CD4-positive, alpha-beta T cell (primary cell): ENCODE measurements at regions not wholly inside any gene's neighbourhood (a gene's known extent, or its start where the extent isn't known, plus 50 kb on each side); places are given as distances from the start of the nearest gene placed in this dataset.

Source experiments
- ATAC-seq: fragments of 200-7000 bp; cut with Tn5 transposase; one replicate; pipeline ENCODE4 v1.10.0; 2022; ENCODE audit warnings: mild to moderate bottlenecking; ENCODE audit not compliant: poor library complexity
- CTCF ChIA-PET: fragments of 350-600 bp; sonication (Branson Sonifier 250); formaldehyde crosslinking; loops from one replicate; lab custom pipeline; 2021; ENCODE audit warnings: antibody characterized with exemption, inconsistent platforms; lab: Charles Lee
- POLR2A ChIA-PET: fragments of 350-600 bp; sonication (Branson Sonifier 250); formaldehyde crosslinking; loops from one replicate; lab custom pipeline; 2021; ENCODE audit warnings: antibody characterized with exemption, inconsistent platforms; lab: Charles Lee
- DNase-seq, 14 experiments: peaks; one replicate each; pipeline ENCODE4 v3.0.0-alpha.2; 2013 to 2020; ENCODE audit warnings: mixed read lengths in 2 of 14
- H3K27ac ChIP-seq, 2 donors: one replicate each; pipeline versions ENCODE4 v1.5.1 to v1.7.0; 2013; ENCODE audit warnings: low read length in 2 of 2, low read depth in 1 of 2, mild to moderate bottlenecking in 1 of 2
- H3K27me3 ChIP-seq, 2 experiments: 1 replicate in 1 of 2; 2 replicates in 1 of 2; pipeline versions ENCODE4 v1.6.1 to v1.7.0; 2013; ENCODE audit warnings: low read length in 2 of 2, control low read depth in 1 of 2, mild to moderate bottlenecking in 1 of 2, moderate library complexity in 1 of 2; ENCODE audit not compliant: insufficient read depth in 2 of 2, control insufficient read depth in 1 of 2
- H3K36me3 ChIP-seq: one replicate; pipeline ENCODE4 v1.6.1; 2013; ENCODE audit warnings: low read length, control low read depth; ENCODE audit not compliant: insufficient read depth
- H3K4me1 ChIP-seq: one replicate; pipeline ENCODE4 v1.6.1; 2013; ENCODE audit warnings: low read length, control low read depth; ENCODE audit not compliant: insufficient read depth
- H3K4me3 ChIP-seq: one replicate; pipeline ENCODE4 v1.5.1; 2013; ENCODE audit warnings: mild to moderate bottlenecking, low read length, moderate library complexity
- H3K9me3 ChIP-seq, 2 experiments: 1 replicate in 1 of 2; 2 replicates in 1 of 2; pipeline versions ENCODE4 v1.6.1 to v1.7.0; 2013; ENCODE audit warnings: low read length in 2 of 2, mild to moderate bottlenecking in 2 of 2, control low read depth in 1 of 2, moderate library complexity in 1 of 2; ENCODE audit not compliant: control insufficient read depth in 1 of 2, insufficient read depth in 1 of 2
- H3K27ac Mint-ChIP-seq: one replicate; pipeline ENCODE4 v1.8.0; 2020; ENCODE audit warnings: mixed read lengths
- H3K27me3 Mint-ChIP-seq: one replicate; pipeline ENCODE4 v1.8.0; 2021; ENCODE audit warnings: mixed read lengths
- H3K36me3 Mint-ChIP-seq: one replicate; pipeline ENCODE4 v1.8.0; 2021; ENCODE audit warnings: low read depth, mixed read lengths
- H3K4me1 Mint-ChIP-seq: one replicate; pipeline ENCODE4 v1.8.0; 2021; ENCODE audit warnings: low read depth, mixed read lengths
- H3K4me3 Mint-ChIP-seq: one replicate; pipeline ENCODE4 v1.8.0; 2020; ENCODE audit warnings: mild to moderate bottlenecking, mixed read lengths
- H3K9me3 Mint-ChIP-seq: one replicate; pipeline ENCODE4 v1.8.0; 2020; ENCODE audit warnings: mixed read lengths
- intact Hi-C, 2 experiments: fragments of 100-400 bp; cut with DNase I in 1 of 2; cut with micrococcal nuclease in 1 of 2; formaldehyde crosslinking; loops; one replicate each; pipeline versions ENCODE4 v1.15.1 to v1.9.0; 2023 to 2025; cut with DNase I, micrococcal nuclease
- TF ChIP-seq, protein P1 (sequence below): fragments of 200-600 bp; IDR thresholded peaks from one replicate; pipeline ENCODE4 v1.8.0; 2022; ENCODE audit warnings: antibody characterized with exemption, mild to moderate bottlenecking

DNA sequence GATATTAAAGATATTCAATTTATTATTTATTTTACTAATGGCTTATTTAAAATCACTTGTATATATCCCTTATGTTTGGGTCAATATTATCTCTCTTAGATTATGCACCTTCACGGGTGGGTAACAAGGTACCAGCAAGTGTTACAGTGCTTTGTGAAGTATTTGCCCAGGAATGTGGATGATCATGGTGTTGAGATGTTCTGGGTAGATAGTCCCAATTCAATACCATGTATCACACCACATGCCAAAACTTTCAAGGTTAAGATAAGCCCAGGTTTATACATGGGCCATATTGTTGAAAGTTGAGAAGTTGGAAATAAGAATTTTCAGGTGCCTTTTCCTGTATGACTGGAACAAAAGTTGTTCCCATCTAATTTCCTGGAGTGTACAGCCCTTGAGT lies 131.3 kb upstream of the RASSF8 start:
- TF ChIP-seq, protein P1, sequence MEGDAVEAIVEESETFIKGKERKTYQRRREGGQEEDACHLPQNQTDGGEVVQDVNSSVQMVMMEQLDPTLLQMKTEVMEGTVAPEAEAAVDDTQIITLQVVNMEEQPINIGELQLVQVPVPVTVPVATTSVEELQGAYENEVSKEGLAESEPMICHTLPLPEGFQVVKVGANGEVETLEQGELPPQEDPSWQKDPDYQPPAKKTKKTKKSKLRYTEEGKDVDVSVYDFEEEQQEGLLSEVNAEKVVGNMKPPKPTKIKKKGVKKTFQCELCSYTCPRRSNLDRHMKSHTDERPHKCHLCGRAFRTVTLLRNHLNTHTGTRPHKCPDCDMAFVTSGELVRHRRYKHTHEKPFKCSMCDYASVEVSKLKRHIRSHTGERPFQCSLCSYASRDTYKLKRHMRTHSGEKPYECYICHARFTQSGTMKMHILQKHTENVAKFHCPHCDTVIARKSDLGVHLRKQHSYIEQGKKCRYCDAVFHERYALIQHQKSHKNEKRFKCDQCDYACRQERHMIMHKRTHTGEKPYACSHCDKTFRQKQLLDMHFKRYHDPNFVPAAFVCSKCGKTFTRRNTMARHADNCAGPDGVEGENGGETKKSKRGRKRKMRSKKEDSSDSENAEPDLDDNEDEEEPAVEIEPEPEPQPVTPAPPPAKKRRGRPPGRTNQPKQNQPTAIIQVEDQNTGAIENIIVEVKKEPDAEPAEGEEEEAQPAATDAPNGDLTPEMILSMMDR: no peak
- no peak for ATAC-seq
- Mint-ChIP-seq H3K27ac (no peak overlapping the region), H3K36me3 (no peaks in the 10 kb centered on the region), H3K27me3 (no peaks in the 10 kb centered on the region), H3K4me3 (no peak overlapping the region), H3K9me3 (no peaks in the 10 kb centered on the region), H3K4me1 (no peaks in the 10 kb centered on the region)
- Histone ChIP-seq H3K36me3 (no peaks in the 10 kb centered on the region), H3K4me3 (no peak overlapping the region), H3K4me1 (no peaks in the 10 kb centered on the region), H3K9me3 (no peaks in the 10 kb centered on the region), H3K27ac (no peak overlapping the region), H3K27me3 (no peaks in the 10 kb centered on the region)
- intact Hi-C loops: no loop called here
- ChIA-PET CTCF (no interaction called here), POLR2A (no interaction called here)
- no peak for DNase-seq

DNA sequence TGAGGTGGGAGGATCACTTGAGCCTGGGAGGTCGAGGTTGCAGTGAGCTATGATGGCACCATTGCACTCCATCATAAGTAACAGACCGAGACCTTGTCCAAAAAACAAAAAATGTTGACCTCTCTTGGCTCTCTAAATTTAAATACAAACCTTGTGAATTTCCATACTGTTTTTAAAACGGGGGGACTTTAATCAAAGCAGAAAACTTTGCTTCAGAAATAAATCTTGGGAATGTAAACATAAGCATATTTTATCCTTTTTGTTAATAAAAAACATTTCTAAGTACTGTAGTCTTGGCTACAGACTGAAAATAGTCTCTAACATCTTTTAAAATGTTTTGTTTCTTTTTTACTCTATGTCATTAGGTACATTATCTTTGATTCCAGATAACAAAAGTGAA lies 130.7 kb upstream of the RASSF8 start:
- TF ChIP-seq, protein P1: no peak
- H3K27me3 Mint-ChIP-seq: no peaks in the 10 kb centered on the region
- intact Hi-C loops: no loop called here
- H3K27ac Mint-ChIP-seq: no peak overlapping the region
- no peak overlapping the region for H3K27ac ChIP-seq
- no peak for ATAC-seq
- H3K4me1 Mint-ChIP-seq: no peaks in the 10 kb centered on the region
- ChIA-PET POLR2A (no interaction called here), CTCF (no interaction called here)
- H3K4me3 Mint-ChIP-seq: no peak overlapping the region
- H3K9me3 ChIP-seq: no peaks in the 10 kb centered on the region
- H3K4me3 ChIP-seq: no peak overlapping the region
- no peaks in the 10 kb centered on the region for H3K36me3 ChIP-seq
- no peaks in the 10 kb centered on the region for H3K36me3 Mint-ChIP-seq
- H3K4me1 ChIP-seq: no peaks in the 10 kb centered on the region
- no peaks in the 10 kb centered on the region for H3K27me3 ChIP-seq
- no peaks in the 10 kb centered on the region for H3K9me3 Mint-ChIP-seq
- DNase-seq: no peak

DNA sequence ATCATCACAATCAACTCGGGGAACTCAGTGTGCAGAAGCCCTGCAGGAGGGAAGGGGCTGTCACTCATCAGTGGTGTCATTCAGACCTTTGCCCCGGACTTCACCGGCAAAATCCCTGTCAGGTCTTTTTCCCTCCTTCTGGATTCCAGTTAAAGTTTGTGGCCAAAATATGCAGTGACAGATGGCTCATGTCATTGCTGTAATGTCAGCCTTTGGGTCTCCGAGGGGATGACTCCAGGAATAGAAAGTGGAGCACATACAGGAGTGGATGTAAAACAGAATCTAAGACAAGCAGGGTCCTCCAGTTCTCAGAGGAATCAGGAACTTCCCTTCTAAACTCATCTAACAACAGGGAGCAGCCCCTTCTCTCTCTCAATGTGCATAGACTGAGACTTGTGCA lies 130.3 kb upstream of the RASSF8 start:
- Histone ChIP-seq H3K27ac (no peak overlapping the region), H3K9me3 (no peaks in the 10 kb centered on the region), H3K36me3 (no peaks in the 10 kb centered on the region), H3K4me1 (no peaks in the 10 kb centered on the region), H3K4me3 (no peak overlapping the region), H3K27me3 (no peaks in the 10 kb centered on the region)
- ATAC-seq: no peak
- CTCF ChIA-PET: no interaction called here
- Mint-ChIP-seq H3K27me3 (no peaks in the 10 kb centered on the region), H3K9me3 (no peaks in the 10 kb centered on the region), H3K4me1 (no peaks in the 10 kb centered on the region), H3K27ac (no peak overlapping the region), H3K36me3 (no peaks in the 10 kb centered on the region), H3K4me3 (no peak overlapping the region)
- DNase-seq: no peak
- TF ChIP-seq, protein P1: no peak
- intact Hi-C loops: no loop called here
- POLR2A ChIA-PET: no interaction called here
